Upper lobe of left lung (tissue), 4 donors: ENCODE measurements at regions not wholly inside any gene's neighbourhood (a gene's known extent, or its start where the extent isn't known, plus 50 kb on each side); places are given as distances from the start of the nearest gene placed in this dataset.

Experiments used
- EP300 ChIP-seq, 4 donors: sonication (generic); formaldehyde crosslinking; IDR thresholded peaks; one replicate each; pipeline ENCODE4 v1.5.1; 2017; ENCODE audit warnings: antibody characterized with exemption in 4 of 4, control low read depth in 2 of 4
- POLR2AphosphoS5 ChIP-seq, 2 donors: sonication (generic); formaldehyde crosslinking; IDR thresholded peaks; one replicate each; pipeline ENCODE4 v1.5.1; 2017; ENCODE audit warnings: antibody characterized with exemption in 2 of 2

- TF ChIP-seq EP300 (IDR thresholded peaks at IDR 0.05) (no peak), POLR2AphosphoS5 (IDR thresholded peaks at IDR 0.05) (no peak)
These were observed 2363.8 kb downstream of the PCDH9 start for GRCh38 chr13:64866331-64866730.
